Glutamatergic neuron (in vitro differentiated cells): ENCODE measurements at regions not wholly inside any gene's neighbourhood (a gene's known extent, or its start where the extent isn't known, plus 50 kb on each side); places are given as distances from the start of the nearest gene placed in this dataset.

ENCODE experiments used
- DNase-seq: peaks from one replicate; pipeline ENCODE4 v3.0.0; 2022
- H3K27ac Mint-ChIP-seq: one replicate; pipeline ENCODE4 v1.8.0; 2020; ENCODE audit warnings: mild to moderate bottlenecking, mixed read lengths, inconsistent platforms; ENCODE audit not compliant: unreplicated experiment
- H3K27me3 Mint-ChIP-seq: one replicate; pipeline ENCODE4 v1.8.0; 2020; ENCODE audit warnings: mild to moderate bottlenecking, moderate library complexity, mixed read lengths, inconsistent platforms; ENCODE audit not compliant: unreplicated experiment
- H3K36me3 Mint-ChIP-seq: one replicate; pipeline ENCODE4 v1.8.0; 2020; ENCODE audit warnings: mild to moderate bottlenecking, mixed read lengths, inconsistent platforms; ENCODE audit not compliant: unreplicated experiment
- H3K4me1 Mint-ChIP-seq: one replicate; pipeline ENCODE4 v1.8.0; 2020; ENCODE audit warnings: mild to moderate bottlenecking, low read depth, mixed read lengths, inconsistent platforms; ENCODE audit not compliant: unreplicated experiment
- H3K4me3 Mint-ChIP-seq: one replicate; pipeline ENCODE4 v1.8.0; 2020; ENCODE audit warnings: mild to moderate bottlenecking, mixed read lengths, inconsistent platforms; ENCODE audit not compliant: unreplicated experiment
- H3K9me3 Mint-ChIP-seq: one replicate; pipeline ENCODE4 v1.8.0; 2020; ENCODE audit warnings: mild to moderate bottlenecking, moderate library complexity, mixed read lengths, inconsistent platforms; ENCODE audit not compliant: unreplicated experiment
- TF ChIP-seq, protein P1 (sequence below): fragments of 200-600 bp; sonication (generic); IDR thresholded peaks from one replicate; pipeline ENCODE4 v1.5.0; 2021; ENCODE audit not compliant: partially characterized antibody, unreplicated experiment

DNA sequence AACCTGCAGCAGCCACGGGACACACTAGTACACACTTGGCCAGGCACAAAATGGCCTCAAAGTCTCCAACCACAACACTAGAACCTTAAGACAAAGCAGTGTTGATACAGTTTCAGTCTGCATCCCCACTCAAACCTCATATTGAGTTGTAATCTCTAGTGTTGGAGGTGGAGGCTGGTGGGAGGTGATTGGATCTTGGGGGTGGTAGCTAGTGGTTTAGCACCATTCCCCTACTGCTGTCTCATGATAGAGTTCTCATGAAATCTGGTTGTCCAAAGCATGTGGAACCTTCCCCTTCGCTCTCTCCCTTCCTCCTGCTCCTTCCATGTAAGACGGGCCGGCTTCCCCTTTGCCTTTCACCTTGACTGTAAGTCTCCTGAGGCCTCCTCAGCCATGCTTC, 638.7 kb downstream of the UQCRFS1 start:
- DNase-seq = no peak
- H3K36me3 Mint-ChIP-seq = no peaks in the 10 kb centered on the region
- TF ChIP-seq, protein P1, sequence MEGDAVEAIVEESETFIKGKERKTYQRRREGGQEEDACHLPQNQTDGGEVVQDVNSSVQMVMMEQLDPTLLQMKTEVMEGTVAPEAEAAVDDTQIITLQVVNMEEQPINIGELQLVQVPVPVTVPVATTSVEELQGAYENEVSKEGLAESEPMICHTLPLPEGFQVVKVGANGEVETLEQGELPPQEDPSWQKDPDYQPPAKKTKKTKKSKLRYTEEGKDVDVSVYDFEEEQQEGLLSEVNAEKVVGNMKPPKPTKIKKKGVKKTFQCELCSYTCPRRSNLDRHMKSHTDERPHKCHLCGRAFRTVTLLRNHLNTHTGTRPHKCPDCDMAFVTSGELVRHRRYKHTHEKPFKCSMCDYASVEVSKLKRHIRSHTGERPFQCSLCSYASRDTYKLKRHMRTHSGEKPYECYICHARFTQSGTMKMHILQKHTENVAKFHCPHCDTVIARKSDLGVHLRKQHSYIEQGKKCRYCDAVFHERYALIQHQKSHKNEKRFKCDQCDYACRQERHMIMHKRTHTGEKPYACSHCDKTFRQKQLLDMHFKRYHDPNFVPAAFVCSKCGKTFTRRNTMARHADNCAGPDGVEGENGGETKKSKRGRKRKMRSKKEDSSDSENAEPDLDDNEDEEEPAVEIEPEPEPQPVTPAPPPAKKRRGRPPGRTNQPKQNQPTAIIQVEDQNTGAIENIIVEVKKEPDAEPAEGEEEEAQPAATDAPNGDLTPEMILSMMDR = no peak
- no peak overlapping the region for H3K27ac Mint-ChIP-seq
- H3K4me1 Mint-ChIP-seq = peaks cover 9% of the 10 kb centered on the region
- H3K9me3 Mint-ChIP-seq = peaks cover 10% of the 10 kb centered on the region
- H3K4me3 Mint-ChIP-seq = no peak overlapping the region
- peaks cover 5% of the 10 kb centered on the region for H3K27me3 Mint-ChIP-seq

DNA sequence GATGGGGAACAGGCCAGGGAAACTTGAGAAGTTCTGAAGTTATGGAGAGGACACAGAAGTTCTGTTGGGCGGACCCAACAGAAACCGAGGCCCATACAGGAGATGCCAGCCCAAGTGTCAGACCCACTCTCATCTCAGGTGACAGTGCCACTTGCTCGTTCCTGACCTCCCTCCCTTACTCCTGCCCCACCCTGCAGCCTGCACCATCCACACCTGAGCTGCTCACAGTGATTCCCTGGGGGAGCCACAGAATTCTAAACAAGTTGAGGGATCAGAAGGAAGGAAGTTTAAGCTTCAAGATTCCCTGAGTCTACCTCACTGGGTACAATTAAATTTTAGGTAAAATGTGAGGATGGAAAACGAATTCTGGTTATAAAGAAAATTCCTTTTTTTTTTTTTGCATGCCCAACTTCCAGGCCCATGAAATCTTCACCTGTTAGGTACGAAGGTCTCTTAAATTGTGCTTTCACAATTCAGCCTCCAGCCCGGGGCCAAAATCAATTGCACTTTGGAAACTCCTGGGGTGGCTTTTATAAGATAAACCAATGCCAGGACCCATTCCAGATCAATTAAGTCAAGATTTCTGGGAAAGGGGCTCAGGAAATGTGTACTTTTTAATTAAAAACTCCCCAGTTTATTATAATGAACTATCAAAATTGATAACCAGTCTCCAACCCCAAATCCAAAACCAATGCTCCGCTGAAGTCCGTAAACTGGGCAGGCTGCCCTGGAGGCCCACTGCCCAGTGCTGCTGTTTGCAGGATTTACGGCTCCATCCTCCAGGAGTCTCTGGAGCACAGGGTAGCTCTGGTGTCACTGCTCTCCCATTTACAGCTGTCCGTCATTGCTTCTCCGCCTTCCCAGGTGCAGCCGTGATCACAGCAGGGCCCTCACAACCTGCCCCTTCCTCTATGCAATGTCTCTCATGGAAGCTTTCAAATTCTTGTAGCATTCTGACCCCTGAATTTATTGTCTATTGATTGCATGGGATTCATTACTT, 643.5 kb downstream of the UQCRFS1 start:
- H3K36me3 Mint-ChIP-seq = no peaks in the 10 kb centered on the region
- H3K9me3 Mint-ChIP-seq = peaks cover 2% of the 10 kb centered on the region
- H3K27ac Mint-ChIP-seq = no peak overlapping the region

DNA sequence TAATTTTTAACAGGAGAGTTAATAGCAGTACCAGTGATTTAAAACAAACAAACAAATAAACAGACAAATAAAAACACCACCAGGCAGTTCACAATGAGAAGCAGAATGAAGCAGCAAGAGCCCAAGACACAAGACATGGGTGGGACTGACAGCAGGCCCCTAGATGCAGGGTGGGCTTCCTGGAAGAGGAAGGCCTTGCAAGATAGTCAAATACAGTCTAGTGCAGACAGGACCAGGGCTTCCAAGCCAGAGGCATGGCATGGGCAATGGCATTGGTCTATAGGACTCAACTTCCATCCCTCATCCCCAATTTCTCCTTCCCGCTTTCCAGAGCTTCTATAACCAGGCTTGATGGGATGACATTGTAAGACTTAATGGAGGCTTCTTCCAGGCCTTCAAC, 645.1 kb downstream of the UQCRFS1 start:
- Mint-ChIP-seq H3K36me3 (no peaks in the 10 kb centered on the region), H3K9me3 (peaks cover 2% of the 10 kb centered on the region), H3K4me3 (no peak overlapping the region), H3K27me3 (peaks cover 4% of the 10 kb centered on the region), H3K4me1 (no peaks in the 10 kb centered on the region), H3K27ac (no peak overlapping the region)
- TF ChIP-seq, protein P1 = no peak
- DNase-seq = no peak

More for the DNA sequence above, 643.5 kb downstream of the UQCRFS1 start:
- no peaks in the 10 kb centered on the region for H3K4me1 Mint-ChIP-seq
- no peak overlapping the region for H3K4me3 Mint-ChIP-seq
- TF ChIP-seq, protein P1 = no peak
- H3K27me3 Mint-ChIP-seq = peaks cover 3% of the 10 kb centered on the region
- no peak for DNase-seq

DNA sequence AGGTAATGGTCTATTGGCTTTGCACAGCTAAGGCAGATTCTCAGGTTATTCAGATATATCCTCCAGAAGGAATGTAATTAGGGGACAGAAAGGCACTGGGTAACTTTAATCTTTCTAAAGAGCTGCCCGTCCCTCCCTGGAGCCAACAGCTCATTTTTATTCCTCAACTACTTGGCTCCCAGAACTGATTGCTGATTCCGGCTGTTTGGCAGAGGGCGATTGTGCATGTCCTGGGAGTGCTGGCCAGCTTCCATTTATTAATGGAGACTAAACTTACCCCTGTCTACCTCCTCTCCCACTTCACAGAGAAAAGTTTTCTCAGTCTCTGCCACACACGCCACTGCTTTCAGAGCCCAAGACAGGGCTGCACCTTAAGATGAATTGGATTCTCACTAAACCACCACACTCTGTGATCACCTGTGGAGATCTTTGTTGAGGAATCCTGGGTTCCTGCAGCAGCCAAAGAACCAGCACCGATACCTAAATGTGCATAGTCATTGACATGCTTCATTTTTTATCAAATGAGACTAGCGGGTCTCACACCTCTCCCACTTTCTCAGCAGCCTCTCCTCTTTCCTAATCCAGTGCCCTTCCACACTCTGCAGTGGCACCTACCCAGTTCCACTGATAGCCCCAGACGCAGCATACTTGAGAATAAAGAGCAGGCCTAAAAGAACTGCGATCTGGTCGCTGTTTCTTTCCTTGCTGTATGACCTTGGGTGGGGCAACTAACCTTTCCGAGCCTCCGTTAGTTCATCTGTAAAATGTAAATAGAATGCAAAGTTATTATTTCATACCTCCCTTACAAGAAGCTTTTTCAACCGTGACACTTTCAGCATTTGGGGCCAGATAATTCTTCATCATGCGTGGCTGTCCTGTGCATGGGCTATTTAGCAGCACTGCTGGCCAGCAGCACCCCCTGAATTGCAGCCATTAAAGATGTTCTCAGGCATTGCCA, 648.7 kb downstream of the UQCRFS1 start:
- Mint-ChIP-seq H3K27me3 (peaks cover 4% of the 10 kb centered on the region), H3K9me3 (peaks cover 2% of the 10 kb centered on the region), H3K27ac (no peak overlapping the region), H3K36me3 (no peaks in the 10 kb centered on the region), H3K4me3 (no peak overlapping the region), H3K4me1 (no peaks in the 10 kb centered on the region)
- TF ChIP-seq, protein P1 = no peak
- no peak for DNase-seq
